GM23338 (cell line): ENCODE measurements at regions not wholly inside any gene's neighbourhood (a gene's known extent, or its start where the extent isn't known, plus 50 kb on each side); places are given as distances from the start of the nearest gene placed in this dataset.
"Not testable (repeated sequence)": the region's sequence is repeated elsewhere in the genome, so short reads cannot be mapped to it uniquely, and the experiment has no call there.

Source experiments
- CTCF ChIP-seq, 2 experiments: fragments of 200-600 bp in 1 of 2; sonication (generic) in 1 of 2; conservative IDR thresholded peaks; 2 replicates each; pipeline versions ENCODE4 v1.5.1 to v1.6.1; 2016 to 2017; ENCODE audit warnings: antibody characterized with exemption in 2 of 2, low read depth in 2 of 2, mild to moderate bottlenecking in 2 of 2, moderate library complexity in 1 of 2
- ZNF331 ChIP-seq: fragments of 250-450 bp; sonication (Bioruptor Pico); IDR thresholded peaks from 2 replicates; pipeline ENCODE4 v1.5.0; 2020; ENCODE audit warnings: low read depth, mild to moderate bottlenecking, moderate library complexity
- TF ChIP-seq, protein P1 (sequence below): IDR thresholded peaks from one replicate; pipeline ENCODE4 v1.6.1; 2018; ENCODE audit warnings: antibody characterized with exemption; ENCODE audit not compliant: unreplicated experiment

DNA sequence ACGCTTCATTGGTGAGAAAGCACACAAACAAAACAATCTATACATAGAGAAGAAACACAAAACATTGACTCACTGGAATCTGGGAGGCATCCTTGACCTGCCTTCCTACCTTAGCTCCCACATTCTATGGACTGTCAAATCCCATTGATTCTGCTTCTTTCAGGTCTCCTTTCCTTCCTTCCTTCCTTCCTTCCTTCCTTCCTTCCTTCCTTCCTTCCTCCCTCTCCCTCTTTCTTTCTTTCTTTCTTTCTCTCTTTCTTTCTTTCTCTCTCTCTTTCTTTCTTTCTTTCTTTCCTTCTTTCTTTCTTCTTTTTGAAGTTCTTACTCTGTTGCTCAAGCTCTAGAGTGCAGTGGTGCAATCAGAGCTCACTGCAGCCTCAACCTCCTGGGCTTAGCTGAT lies 108.0 kb upstream of the SGK1 start:
- TF ChIP-seq ZNF331 (CRISPR knock-in tag); CTCF (conservative IDR thresholded peaks at IDR 0.05; ENCODE audit: low read depth in 2 of 2): not testable (repeated sequence)
- TF ChIP-seq, protein P1, sequence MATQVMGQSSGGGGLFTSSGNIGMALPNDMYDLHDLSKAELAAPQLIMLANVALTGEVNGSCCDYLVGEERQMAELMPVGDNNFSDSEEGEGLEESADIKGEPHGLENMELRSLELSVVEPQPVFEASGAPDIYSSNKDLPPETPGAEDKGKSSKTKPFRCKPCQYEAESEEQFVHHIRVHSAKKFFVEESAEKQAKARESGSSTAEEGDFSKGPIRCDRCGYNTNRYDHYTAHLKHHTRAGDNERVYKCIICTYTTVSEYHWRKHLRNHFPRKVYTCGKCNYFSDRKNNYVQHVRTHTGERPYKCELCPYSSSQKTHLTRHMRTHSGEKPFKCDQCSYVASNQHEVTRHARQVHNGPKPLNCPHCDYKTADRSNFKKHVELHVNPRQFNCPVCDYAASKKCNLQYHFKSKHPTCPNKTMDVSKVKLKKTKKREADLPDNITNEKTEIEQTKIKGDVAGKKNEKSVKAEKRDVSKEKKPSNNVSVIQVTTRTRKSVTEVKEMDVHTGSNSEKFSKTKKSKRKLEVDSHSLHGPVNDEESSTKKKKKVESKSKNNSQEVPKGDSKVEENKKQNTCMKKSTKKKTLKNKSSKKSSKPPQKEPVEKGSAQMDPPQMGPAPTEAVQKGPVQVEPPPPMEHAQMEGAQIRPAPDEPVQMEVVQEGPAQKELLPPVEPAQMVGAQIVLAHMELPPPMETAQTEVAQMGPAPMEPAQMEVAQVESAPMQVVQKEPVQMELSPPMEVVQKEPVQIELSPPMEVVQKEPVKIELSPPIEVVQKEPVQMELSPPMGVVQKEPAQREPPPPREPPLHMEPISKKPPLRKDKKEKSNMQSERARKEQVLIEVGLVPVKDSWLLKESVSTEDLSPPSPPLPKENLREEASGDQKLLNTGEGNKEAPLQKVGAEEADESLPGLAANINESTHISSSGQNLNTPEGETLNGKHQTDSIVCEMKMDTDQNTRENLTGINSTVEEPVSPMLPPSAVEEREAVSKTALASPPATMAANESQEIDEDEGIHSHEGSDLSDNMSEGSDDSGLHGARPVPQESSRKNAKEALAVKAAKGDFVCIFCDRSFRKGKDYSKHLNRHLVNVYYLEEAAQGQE = not testable (repeated sequence)
